Superior temporal gyrus (tissue), 1 donor: ENCODE measurements at regions not wholly inside any gene's neighbourhood (a gene's known extent, or its start where the extent isn't known, plus 50 kb on each side); places are given as distances from the start of the nearest gene placed in this dataset.
"Not testable (repeated sequence)": the region's sequence is repeated elsewhere in the genome, so short reads cannot be mapped to it uniquely, and the experiment has no call there.

Experiments used
- DNase-seq: peaks from one replicate; pipeline ENCODE4 v3.0.0-alpha.2; 2016; ENCODE audit errors: extremely low spot score

- no peak for DNase-seq
Measured at GRCh38 chr6:62889240-62889639, 322.0 kb upstream of the FKBP1C start.

DNA sequence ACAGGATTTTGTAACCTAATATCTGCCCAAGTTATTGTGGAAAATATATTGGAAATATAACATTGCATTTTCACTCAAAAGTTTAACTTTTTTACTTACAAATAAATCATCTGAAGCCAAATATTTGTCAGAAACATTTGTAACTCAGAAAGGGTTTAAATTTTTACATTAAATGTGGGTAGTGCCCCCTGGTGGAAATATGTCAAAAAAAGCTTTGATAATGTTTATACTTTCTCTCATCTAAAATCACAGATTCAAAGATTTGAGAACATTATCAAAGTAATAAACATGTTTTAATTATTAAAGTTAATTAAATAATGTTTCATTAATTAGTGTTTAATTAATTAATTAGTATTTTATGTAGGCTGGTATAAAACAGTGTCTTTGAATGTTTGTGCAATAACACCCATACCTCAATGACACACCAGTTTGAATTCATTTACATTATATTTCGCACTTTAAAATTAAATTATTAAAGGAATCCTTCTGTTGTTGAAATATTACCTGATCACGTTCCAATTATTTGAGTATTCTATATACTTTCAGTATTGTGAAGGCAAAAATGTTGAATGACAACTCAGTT is 320.1 kb upstream of the FKBP1C start:
- peak; percentile 84 for DNase-seq

DNA sequence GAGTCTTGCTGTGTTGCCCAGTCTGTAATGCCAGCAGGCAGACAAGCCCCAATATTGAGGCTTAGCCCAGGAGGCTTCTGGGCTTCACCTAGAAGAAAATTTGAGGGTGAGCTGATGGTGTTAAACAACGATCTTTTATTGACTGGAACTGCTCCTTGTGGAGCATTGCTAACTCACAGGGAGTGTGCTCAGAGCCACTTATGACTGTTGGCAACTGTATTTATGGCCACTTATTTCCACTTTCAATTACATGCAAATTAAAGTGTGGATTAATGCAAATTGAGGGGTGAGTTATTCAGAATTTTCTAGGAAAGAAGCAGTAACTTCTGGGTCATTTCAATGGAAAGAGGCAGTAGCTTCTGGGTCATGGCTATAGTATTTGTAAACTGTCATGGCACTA is 317.2 kb upstream of the FKBP1C start:
- DNase-seq = no peak

- DNase-seq = no peak
Measured at GRCh38 chr6:62903266-62903665, 308.0 kb upstream of the FKBP1C start.

GRCh38 chr6:62904687-62905086 is 306.6 kb upstream of the FKBP1C start:
- DNase-seq = no peak

GRCh38 chr6:62914530-62914929 is 296.7 kb upstream of the FKBP1C start:
- no peak for DNase-seq

GRCh38 chr6:62923728-62924127 is 287.5 kb upstream of the FKBP1C start:
- DNase-seq = no peak

GRCh38 chr6:62940848-62941247 is 270.4 kb upstream of the FKBP1C start:
- DNase-seq = no peak

- DNase-seq = no peak
Measured at GRCh38 chr6:62942000-62942399, 269.3 kb upstream of the FKBP1C start.

DNA sequence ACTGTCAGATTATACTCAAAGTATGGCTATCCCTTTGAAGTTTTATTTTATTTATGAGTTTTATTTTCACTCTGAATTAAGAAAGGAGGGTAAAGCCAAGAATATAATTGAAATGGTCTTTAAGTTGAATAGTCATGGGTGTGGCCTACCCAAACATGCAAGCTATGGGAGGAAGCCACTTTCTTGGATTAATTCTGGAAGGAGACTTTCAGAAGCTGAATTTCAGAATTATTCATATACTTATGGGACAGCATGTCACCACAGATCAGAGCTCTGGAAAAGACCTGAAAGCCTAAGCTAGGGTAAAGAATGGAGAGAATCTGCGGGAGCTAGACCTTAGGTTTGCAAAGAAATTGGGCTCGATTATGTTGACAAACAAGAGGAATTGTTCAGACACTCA is 242.4 kb upstream of the FKBP1C start:
- no peak for DNase-seq

- no peak for DNase-seq
Measured at GRCh38 chr6:62971976-62972658, 239.2 kb upstream of the FKBP1C start.

GRCh38 chr6:62974452-62974851 is 236.8 kb upstream of the FKBP1C start:
- DNase-seq = no peak

DNA sequence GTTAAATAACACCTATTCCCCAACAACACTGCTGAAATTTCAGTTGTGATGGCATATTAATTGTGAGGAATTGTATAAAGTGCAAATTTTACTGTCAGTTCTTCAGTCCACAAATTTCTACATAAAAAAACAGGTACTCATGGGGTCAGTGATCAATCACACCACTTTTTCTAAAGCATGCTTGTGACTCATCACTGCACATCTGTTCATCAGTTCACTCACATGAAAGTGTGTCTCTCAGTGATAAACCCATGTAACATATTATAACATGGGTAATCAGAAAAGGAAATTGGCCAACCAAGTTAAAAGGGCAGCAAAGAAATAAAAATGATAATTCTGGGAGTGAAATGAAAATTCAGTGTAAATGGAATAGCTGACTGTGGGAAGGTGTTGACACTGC is 234.7 kb upstream of the FKBP1C start:
- no peak for DNase-seq

DNA sequence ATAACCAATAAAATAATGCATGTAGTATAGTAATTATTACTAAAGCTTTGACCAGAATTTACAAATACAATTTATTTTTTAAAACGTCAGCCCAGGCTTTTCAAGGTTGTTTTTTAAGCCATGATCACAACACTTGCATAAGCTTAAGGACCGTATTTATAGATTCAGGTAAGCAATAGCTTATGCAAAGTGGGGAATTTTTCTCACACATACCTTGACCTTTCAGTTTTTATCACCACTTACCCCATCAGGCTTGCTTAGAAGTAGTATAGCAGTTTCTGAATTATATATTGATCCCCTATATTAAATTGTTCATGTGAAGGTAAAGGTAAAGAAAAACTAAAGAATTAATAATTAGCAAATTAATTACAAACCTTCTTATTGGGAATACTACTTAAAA is 232.3 kb upstream of the FKBP1C start:
- DNase-seq = no peak

- DNase-seq = no peak
Measured at GRCh38 chr6:62980093-62980492, 231.2 kb upstream of the FKBP1C start.

GRCh38 chr6:62980724-62981123 is 230.5 kb upstream of the FKBP1C start:
- no peak for DNase-seq

GRCh38 chr6:62982951-62983350 is 228.3 kb upstream of the FKBP1C start:
- DNase-seq = no peak

- DNase-seq = not testable (repeated sequence)
Measured at GRCh38 chr6:62991696-62992095, 219.6 kb upstream of the FKBP1C start.

DNA sequence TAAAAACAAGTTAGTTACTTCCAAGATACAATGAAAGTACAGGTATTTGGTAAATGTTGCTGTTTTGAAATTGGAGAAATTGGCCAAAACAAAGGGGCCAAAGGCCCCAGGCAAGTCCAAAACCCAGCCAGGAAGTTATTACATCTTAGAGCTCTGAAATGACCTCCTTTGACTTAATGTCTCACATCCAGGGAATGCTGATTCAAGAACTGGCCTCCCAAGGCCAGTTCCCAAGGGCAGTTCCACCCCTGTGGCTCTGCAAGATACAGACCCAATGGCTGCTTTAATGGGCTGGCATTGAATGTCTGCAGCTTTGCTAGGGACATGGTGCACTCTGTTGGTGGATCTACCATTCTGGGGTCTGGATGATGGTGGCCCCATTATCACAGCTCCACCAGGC is 217.3 kb upstream of the FKBP1C start:
- no peak for DNase-seq

DNA sequence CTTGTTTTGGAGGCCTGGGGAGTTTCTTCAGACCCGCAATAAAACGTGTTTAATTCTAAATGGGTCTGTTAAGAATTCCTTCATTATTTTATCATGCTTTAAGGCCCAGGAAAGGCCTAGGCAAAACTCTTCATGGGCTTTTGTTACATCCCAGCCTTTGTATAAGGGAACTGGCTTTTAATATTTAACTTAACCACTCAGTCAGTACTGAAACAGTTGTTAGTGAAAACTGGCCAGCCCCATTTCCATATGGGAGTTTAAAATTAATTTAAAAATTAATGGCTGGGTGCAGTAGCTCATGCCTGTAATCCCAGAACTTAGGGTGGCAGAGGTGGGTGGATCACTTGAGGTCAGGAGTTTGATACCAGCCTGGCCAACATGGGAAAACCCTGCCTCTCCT is 213.2 kb upstream of the FKBP1C start:
- DNase-seq = no peak

GRCh38 chr6:62999242-62999641 is 212.0 kb upstream of the FKBP1C start:
- DNase-seq = not testable (repeated sequence)

DNA sequence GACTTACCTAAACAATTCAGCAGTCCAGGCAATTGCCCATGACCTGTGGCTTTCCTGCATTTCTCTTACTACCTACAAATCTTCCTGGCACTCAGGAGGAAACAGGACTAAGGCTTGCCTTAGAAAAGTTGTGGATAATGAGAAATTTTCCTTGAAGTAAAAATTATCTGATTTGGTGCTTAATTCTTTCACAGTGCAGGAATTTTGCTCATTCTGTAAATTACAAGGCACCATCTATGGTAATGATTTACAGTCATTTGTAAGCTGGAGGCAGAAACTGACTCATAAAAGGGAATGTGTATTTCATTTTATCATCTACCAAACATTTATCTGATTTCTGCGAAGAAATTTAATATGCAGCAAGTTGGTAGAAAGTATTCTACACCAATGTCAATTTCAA is 211.5 kb upstream of the FKBP1C start:
- no peak for DNase-seq

- not testable (repeated sequence) for DNase-seq
Measured at GRCh38 chr6:63006018-63006417, 205.3 kb upstream of the FKBP1C start.

DNA sequence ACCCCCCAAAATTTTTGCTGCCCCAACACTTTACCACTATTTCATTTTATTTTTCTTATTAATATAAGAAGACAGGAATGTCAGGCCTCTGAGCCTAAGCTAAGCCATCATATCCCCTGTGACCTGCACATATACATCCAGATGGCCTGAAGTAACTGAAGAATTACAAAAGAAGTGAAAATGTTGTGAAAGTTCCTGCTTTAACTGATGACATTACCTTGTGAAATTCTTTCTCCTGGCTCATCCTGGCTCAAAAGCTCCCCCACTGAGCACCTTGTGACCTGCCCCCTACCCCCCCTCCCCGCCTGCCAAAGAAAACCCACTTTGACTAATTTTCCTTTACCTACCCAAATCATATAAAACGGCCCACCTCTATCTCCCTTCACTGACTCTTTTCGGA is 200.3 kb upstream of the FKBP1C start:
- DNase-seq = not testable (repeated sequence)
